Stimulated activated CD4-positive, alpha-beta T cell treated with anti-CD3 and anti-CD28 coated beads, TNF-alpha, amount 100 ng/mL, for 48 hours (primary cell): ENCODE measurements at regions not wholly inside any gene's neighbourhood (a gene's known extent, or its start where the extent isn't known, plus 50 kb on each side); places are given as distances from the start of the nearest gene placed in this dataset.
"Not testable (repeated sequence)": the region's sequence is repeated elsewhere in the genome, so short reads cannot be mapped to it uniquely, and the experiment has no call there.

ENCODE experiments used
- DNase-seq, 3 donors: peaks; one replicate each; pipeline ENCODE4 v3.0.0-alpha.2; 2020; ENCODE audit warnings: low read depth in 3 of 3

GRCh38 chr20:1825938-1826445, 69.2 kb upstream of the SIRPA start:
- DNase-seq, result no peak

GRCh38 chr20:1825507-1825906, 69.7 kb upstream of the SIRPA start:
- DNase-seq, result no peak

GRCh38 chr20:1824834-1825233, 70.4 kb upstream of the SIRPA start:
- DNase-seq, result no peak

GRCh38 chr20:1824181-1824580, 71.0 kb upstream of the SIRPA start:
- DNase-seq, result no peak

- DNase-seq, result no peak
These were observed 71.8 kb upstream of the SIRPA start for GRCh38 chr20:1823450-1823844.

- no peak for DNase-seq
These were observed 72.4 kb upstream of the SIRPA start for GRCh38 chr20:1822564-1823449.

GRCh38 chr20:1820138-1821079, 74.8 kb upstream of the SIRPA start:
- DNase-seq, result no peak

- no peak for DNase-seq
These were observed 75.7 kb upstream of the SIRPA start for GRCh38 chr20:1819311-1820137.

GRCh38 chr20:1818895-1819294, 76.3 kb upstream of the SIRPA start:
- DNase-seq, result no peak

- no peak for DNase-seq
These were observed 76.9 kb upstream of the SIRPA start for GRCh38 chr20:1818247-1818840.

- no peak for DNase-seq
These were observed 77.5 kb upstream of the SIRPA start for GRCh38 chr20:1817577-1818211.

GRCh38 chr20:1816384-1817381, 78.5 kb upstream of the SIRPA start:
- DNase-seq, result no peak

- DNase-seq, result no peak
These were observed 79.6 kb upstream of the SIRPA start for GRCh38 chr20:1815502-1816085.

GRCh38 chr20:1814861-1815260, 80.3 kb upstream of the SIRPA start:
- DNase-seq, result not testable (repeated sequence)

GRCh38 chr20:1813674-1814635, 81.3 kb upstream of the SIRPA start:
- no peak for DNase-seq

GRCh38 chr20:1813101-1813529, 82.1 kb upstream of the SIRPA start:
- no peak for DNase-seq

- no peak for DNase-seq
These were observed 83.3 kb upstream of the SIRPA start for GRCh38 chr20:1811621-1812498.
